OCI-LY7 (cell line): ENCODE measurements at regions not wholly inside any gene's neighbourhood (a gene's known extent, or its start where the extent isn't known, plus 50 kb on each side); places are given as distances from the start of the nearest gene placed in this dataset.

Experiments
- CTCF ChIP-seq: fragments of 200-600 bp; sonication (generic); conservative IDR thresholded peaks from 2 replicates; pipeline ENCODE4 v1.5.1; 2014; ENCODE audit warnings: mild to moderate bottlenecking, antibody characterized with exemption, low read length, moderate library complexity, mixed read lengths
- EZH2phosphoT487 ChIP-seq: fragments of 200-600 bp; sonication (generic); IDR thresholded peaks from 2 replicates; pipeline ENCODE4 v1.6.1; 2018; ENCODE audit warnings: low read depth, borderline replicate concordance, mild to moderate bottlenecking, mixed run types, antibody characterized with exemption, low read length, moderate library complexity, mixed read lengths

- TF ChIP-seq CTCF (no peak), EZH2phosphoT487 (no peak)
Measured at GRCh38 chr4:18931643-18932377, 910.3 kb upstream of the LCORL start.
